ENCODE measurements at regions not wholly inside any gene's neighbourhood (a gene's known extent, or its start where the extent isn't known, plus 50 kb on each side); places are given as distances from the start of the nearest gene placed in this dataset.

GRCh38 chr5:82855893-82856550, 221.2 kb downstream of the TMEM167A start:
- no peak for DNase-seq

- no peak for DNase-seq
These were observed 222.2 kb downstream of the TMEM167A start for GRCh38 chr5:82854956-82855355.

- DNase-seq = no peak
These were observed 225.7 kb downstream of the TMEM167A start for GRCh38 chr5:82851471-82851870.

GRCh38 chr5:82850393-82850792, 226.8 kb downstream of the TMEM167A start:
- DNase-seq = no peak

- no peak for DNase-seq
These were observed 227.3 kb downstream of the TMEM167A start for GRCh38 chr5:82849885-82850284.

- DNase-seq = no peak
These were observed 229.6 kb downstream of the TMEM167A start for GRCh38 chr5:82847562-82847961.

- no peak for DNase-seq
These were observed 237.3 kb downstream of the TMEM167A start for GRCh38 chr5:82839881-82840280.

- no peak for DNase-seq
These were observed 241.7 kb downstream of the TMEM167A start for GRCh38 chr5:82835488-82835887.

- no peak for DNase-seq
These were observed 243.0 kb downstream of the TMEM167A start for GRCh38 chr5:82834151-82834550.

- DNase-seq = no peak
These were observed 243.9 kb downstream of the TMEM167A start for GRCh38 chr5:82833277-82833676.

- DNase-seq = no peak
These were observed 244.7 kb downstream of the TMEM167A start for GRCh38 chr5:82832445-82832844.

GRCh38 chr5:82828211-82828610, 249.0 kb downstream of the TMEM167A start:
- no peak for DNase-seq

- no peak for DNase-seq
These were observed 249.5 kb downstream of the TMEM167A start for GRCh38 chr5:82827651-82828050.

- DNase-seq = no peak
These were observed 254.6 kb downstream of the TMEM167A start for GRCh38 chr5:82822634-82822927.

- DNase-seq = no peak
These were observed 255.2 kb downstream of the TMEM167A start for GRCh38 chr5:82821846-82822633.

GRCh38 chr5:82820961-82821845, 256.0 kb downstream of the TMEM167A start:
- no peak for DNase-seq

GRCh38 chr5:82820188-82820587, 257.0 kb downstream of the TMEM167A start:
- no peak for DNase-seq

- DNase-seq = no peak
These were observed 259.1 kb downstream of the TMEM167A start for GRCh38 chr5:82817897-82818676.

GRCh38 chr5:82816926-82817325, 260.3 kb downstream of the TMEM167A start:
- no peak for DNase-seq

- DNase-seq = no peak
These were observed 261.3 kb downstream of the TMEM167A start for GRCh38 chr5:82815871-82816270.

- no peak for DNase-seq
These were observed 263.3 kb downstream of the TMEM167A start for GRCh38 chr5:82813861-82814260.
